ENCODE measurements at regions not wholly inside any gene's neighbourhood (a gene's known extent, or its start where the extent isn't known, plus 50 kb on each side); places are given as distances from the start of the nearest gene placed in this dataset.

GRCh38 chr9:19988281-19988680 lies 199.4 kb upstream of the SLC24A2 start:
- TF ChIP-seq POLR2AphosphoS2 (conservative IDR thresholded peaks at IDR 0.05; ENCODE audit: low read length) (no peak), CTCF (IDR thresholded peaks at IDR 0.05) (no peak), EP300 (IDR thresholded peaks at IDR 0.05) (no peak), HDAC2 (IDR thresholded peaks at IDR 0.05) (no peak), POLR2A (IDR thresholded peaks at IDR 0.05; ENCODE audit: low read length) (no peak), CHD4 (IDR thresholded peaks at IDR 0.05; ENCODE audit: borderline replicate concordance) (no peak), JUN (IDR thresholded peaks at IDR 0.05) (no peak), CEBPB (IDR thresholded peaks at IDR 0.05) (no peak), JUNB (IDR thresholded peaks at IDR 0.05) (no peak), RCOR1 (IDR thresholded peaks at IDR 0.05; ENCODE audit: low read depth, low read length) (no peak), CHD2 (IDR thresholded peaks at IDR 0.05; ENCODE audit: low read length, partially characterized antibody) (no peak), RAD21 (conservative IDR thresholded peaks at IDR 0.05 in 1 of 2, IDR thresholded peaks at IDR 0.05 in 1 of 2) (no peak)
- TF ChIP-seq, protein P1, sequence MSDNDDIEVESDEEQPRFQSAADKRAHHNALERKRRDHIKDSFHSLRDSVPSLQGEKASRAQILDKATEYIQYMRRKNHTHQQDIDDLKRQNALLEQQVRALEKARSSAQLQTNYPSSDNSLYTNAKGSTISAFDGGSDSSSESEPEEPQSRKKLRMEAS (IDR thresholded peaks at IDR 0.05): no peak
- TF ChIP-seq, protein P2, sequence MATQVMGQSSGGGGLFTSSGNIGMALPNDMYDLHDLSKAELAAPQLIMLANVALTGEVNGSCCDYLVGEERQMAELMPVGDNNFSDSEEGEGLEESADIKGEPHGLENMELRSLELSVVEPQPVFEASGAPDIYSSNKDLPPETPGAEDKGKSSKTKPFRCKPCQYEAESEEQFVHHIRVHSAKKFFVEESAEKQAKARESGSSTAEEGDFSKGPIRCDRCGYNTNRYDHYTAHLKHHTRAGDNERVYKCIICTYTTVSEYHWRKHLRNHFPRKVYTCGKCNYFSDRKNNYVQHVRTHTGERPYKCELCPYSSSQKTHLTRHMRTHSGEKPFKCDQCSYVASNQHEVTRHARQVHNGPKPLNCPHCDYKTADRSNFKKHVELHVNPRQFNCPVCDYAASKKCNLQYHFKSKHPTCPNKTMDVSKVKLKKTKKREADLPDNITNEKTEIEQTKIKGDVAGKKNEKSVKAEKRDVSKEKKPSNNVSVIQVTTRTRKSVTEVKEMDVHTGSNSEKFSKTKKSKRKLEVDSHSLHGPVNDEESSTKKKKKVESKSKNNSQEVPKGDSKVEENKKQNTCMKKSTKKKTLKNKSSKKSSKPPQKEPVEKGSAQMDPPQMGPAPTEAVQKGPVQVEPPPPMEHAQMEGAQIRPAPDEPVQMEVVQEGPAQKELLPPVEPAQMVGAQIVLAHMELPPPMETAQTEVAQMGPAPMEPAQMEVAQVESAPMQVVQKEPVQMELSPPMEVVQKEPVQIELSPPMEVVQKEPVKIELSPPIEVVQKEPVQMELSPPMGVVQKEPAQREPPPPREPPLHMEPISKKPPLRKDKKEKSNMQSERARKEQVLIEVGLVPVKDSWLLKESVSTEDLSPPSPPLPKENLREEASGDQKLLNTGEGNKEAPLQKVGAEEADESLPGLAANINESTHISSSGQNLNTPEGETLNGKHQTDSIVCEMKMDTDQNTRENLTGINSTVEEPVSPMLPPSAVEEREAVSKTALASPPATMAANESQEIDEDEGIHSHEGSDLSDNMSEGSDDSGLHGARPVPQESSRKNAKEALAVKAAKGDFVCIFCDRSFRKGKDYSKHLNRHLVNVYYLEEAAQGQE (IDR thresholded peaks at IDR 0.05): no peak
